ENCODE measurements at regions not wholly inside any gene's neighbourhood (a gene's known extent, or its start where the extent isn't known, plus 50 kb on each side); places are given as distances from the start of the nearest gene placed in this dataset.
"Not testable (repeated sequence)": the region's sequence is repeated elsewhere in the genome, so short reads cannot be mapped to it uniquely, and the experiment has no call there.

DNA sequence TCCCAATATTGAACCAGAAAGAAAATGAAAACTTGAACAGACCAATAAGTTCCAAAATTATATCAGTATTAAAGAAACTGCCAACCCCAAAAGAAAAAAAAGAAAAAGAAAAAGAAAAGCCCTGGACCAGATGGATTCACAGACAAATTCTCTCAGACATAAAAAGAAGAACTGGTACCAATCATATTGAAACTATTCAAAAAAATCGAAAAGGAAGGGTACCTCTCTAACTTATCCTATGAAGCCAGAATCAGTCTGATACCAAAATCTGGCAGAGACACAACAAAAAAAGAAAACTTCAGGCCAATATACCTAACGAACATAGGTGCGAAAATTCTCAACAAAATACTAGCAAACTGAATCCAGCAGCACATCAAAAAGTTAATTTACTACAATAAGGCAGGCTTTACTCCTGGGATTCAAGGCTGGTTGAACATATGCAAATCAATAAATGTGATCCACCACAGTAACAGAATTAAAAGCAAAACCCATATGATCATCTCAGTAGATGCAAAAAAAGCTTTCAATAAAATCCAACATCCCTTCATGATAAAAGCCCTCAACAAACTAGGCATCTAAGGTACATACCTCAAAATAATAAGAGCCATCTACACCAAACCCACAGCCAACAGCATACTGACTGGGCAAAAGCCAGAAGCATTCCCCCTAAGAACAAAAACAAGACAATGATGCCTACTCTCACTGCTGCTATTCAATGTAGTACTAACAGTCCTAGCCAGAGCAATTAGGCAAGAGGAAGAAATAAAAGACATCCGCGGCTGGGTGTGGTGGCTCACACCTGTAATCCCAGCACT lies 1495.2 kb downstream of the SPATA31A7 start:
- DNase-seq; H3K4me1 Mint-ChIP-seq; H3K36me3 ChIP-seq (ENCODE audit: control insufficient read depth, insufficient read depth, low read length); H3K9me3 Mint-ChIP-seq; H3K4me1 ChIP-seq (ENCODE audit: control insufficient read depth, insufficient read depth, low read length); H3K27me3 Mint-ChIP-seq (ENCODE audit: low read depth in 2 of 2); H3K36me3 Mint-ChIP-seq; intact Hi-C loops (cut with micrococcal nuclease); H3K9me3 ChIP-seq (ENCODE audit: control insufficient read depth, insufficient read depth, low read length); H3K4me3 Mint-ChIP-seq; H3K27ac Mint-ChIP-seq; H3K27ac ChIP-seq (ENCODE audit: low read length); H3K4me3 ChIP-seq (ENCODE audit: low read length); H3K27me3 ChIP-seq (ENCODE audit: control insufficient read depth, insufficient read depth, low read length); ATAC-seq: not testable (repeated sequence)
- WGBS (ENCODE audit: insufficient coverage): no CpG with 5 or more reads among the region's 5 CpGs

DNA sequence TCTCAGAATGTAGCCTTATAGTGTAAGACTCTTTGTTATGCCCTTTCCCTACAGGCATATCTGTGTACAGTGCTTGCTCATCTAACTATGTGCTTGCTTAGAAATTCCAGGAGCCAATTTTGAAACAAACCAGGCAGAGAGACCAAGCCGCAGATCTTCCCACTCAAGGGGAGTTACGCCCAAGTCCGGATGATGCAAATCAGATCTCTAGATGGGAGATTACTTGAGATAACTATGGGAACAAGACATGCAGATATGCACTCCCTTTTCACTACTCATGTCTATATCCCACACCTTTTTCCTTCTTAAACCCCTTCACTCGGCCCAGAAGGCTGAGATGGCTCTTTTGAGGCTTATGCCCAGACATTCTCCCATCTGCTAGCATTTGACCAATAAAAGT lies 1496.5 kb downstream of the SPATA31A7 start:
- H3K27ac Mint-ChIP-seq; DNase-seq; intact Hi-C loops (cut with micrococcal nuclease); H3K4me1 ChIP-seq (ENCODE audit: control insufficient read depth, insufficient read depth, low read length); H3K9me3 ChIP-seq (ENCODE audit: control insufficient read depth, insufficient read depth, low read length); ATAC-seq; H3K4me3 ChIP-seq (ENCODE audit: low read length); H3K36me3 ChIP-seq (ENCODE audit: control insufficient read depth, insufficient read depth, low read length); H3K27ac ChIP-seq (ENCODE audit: low read length); H3K9me3 Mint-ChIP-seq; H3K4me3 Mint-ChIP-seq; H3K27me3 ChIP-seq (ENCODE audit: control insufficient read depth, insufficient read depth, low read length); H3K27me3 Mint-ChIP-seq (ENCODE audit: low read depth in 2 of 2); H3K36me3 Mint-ChIP-seq; H3K4me1 Mint-ChIP-seq: not testable (repeated sequence)
- no CpG with 5 or more reads among the region's 4 CpGs for WGBS (ENCODE audit: insufficient coverage)

DNA sequence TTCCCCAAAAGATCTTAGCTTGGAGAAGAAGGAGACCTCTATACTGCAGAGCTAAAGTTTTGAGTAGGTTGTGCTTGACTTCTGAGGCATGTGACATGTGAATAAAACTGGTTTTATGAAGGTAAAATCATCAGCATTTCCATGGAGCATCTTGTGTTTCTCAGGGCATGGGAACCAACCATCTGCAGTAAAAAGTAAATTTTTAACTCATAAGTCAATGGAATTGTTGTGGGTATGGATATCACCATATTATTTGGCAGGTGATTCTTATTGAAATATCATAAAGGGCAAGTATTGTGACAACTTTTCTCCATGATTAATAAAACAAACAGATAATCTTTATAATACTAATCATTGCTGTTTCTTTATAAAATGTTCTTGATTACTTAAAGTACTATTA lies 1503.2 kb downstream of the SPATA31A7 start:
- H3K36me3 Mint-ChIP-seq; H3K27ac ChIP-seq (ENCODE audit: low read length); H3K9me3 Mint-ChIP-seq; ATAC-seq; H3K4me3 Mint-ChIP-seq; H3K27me3 ChIP-seq (ENCODE audit: control insufficient read depth, insufficient read depth, low read length); intact Hi-C loops (cut with micrococcal nuclease); DNase-seq; H3K4me3 ChIP-seq (ENCODE audit: low read length); H3K4me1 ChIP-seq (ENCODE audit: control insufficient read depth, insufficient read depth, low read length); H3K27ac Mint-ChIP-seq; H3K27me3 Mint-ChIP-seq (ENCODE audit: low read depth in 2 of 2); H3K9me3 ChIP-seq (ENCODE audit: control insufficient read depth, insufficient read depth, low read length); H3K36me3 ChIP-seq (ENCODE audit: control insufficient read depth, insufficient read depth, low read length); H3K4me1 Mint-ChIP-seq: not testable (repeated sequence)

DNA sequence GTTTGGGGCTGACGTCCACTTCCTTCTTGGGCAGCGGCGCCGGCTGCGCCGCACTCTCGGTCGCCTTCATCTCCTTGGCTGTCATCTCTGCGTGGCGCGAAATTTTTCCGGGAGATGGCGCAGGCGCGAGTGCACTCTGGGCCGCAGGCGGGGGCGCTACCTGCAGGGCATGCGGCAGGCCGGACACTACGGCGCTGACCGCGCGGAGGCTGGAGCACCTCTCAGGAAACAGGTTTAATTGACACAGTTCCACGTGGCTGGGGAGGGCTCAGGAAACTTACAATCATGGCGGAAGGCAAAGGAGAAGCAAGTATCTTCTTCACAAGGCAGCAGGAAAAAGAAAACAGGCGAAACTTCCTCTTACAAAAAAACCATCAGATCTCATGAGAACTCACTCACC lies 1521.5 kb downstream of the SPATA31A7 start:
- H3K27ac ChIP-seq (ENCODE audit: low read length); DNase-seq; H3K4me1 Mint-ChIP-seq; H3K36me3 Mint-ChIP-seq; H3K4me3 ChIP-seq (ENCODE audit: low read length); H3K27me3 Mint-ChIP-seq (ENCODE audit: low read depth in 2 of 2); H3K36me3 ChIP-seq (ENCODE audit: control insufficient read depth, insufficient read depth, low read length); H3K9me3 ChIP-seq (ENCODE audit: control insufficient read depth, insufficient read depth, low read length); H3K27me3 ChIP-seq (ENCODE audit: control insufficient read depth, insufficient read depth, low read length); H3K27ac Mint-ChIP-seq; H3K9me3 Mint-ChIP-seq; H3K4me1 ChIP-seq (ENCODE audit: control insufficient read depth, insufficient read depth, low read length); H3K4me3 Mint-ChIP-seq; ATAC-seq; intact Hi-C loops (cut with micrococcal nuclease): not testable (repeated sequence)
- WGBS (ENCODE audit: insufficient coverage): no CpG with 5 or more reads among the region's 28 CpGs

DNA sequence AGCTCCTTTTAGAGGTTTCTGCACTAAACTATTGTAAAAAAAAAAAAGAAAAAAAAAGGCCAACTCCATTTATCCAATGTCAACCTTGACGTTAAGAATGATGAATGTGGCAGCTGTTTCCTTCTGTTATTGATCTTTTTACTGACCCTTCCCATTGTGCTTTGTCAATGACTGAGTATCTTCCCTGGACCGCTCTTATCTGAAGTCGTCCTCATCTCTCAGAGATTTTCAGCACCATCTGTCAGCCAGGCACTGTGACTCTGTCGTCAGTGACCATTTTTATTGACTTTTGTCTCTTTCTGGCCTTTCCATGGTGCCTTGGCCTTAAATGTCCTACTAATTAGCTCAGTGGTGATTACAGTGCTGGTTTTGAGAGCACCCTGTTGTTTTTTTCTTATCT lies 1535.7 kb downstream of the SPATA31A7 start:
- intact Hi-C loops (cut with micrococcal nuclease); H3K36me3 Mint-ChIP-seq: not testable (repeated sequence)

DNA sequence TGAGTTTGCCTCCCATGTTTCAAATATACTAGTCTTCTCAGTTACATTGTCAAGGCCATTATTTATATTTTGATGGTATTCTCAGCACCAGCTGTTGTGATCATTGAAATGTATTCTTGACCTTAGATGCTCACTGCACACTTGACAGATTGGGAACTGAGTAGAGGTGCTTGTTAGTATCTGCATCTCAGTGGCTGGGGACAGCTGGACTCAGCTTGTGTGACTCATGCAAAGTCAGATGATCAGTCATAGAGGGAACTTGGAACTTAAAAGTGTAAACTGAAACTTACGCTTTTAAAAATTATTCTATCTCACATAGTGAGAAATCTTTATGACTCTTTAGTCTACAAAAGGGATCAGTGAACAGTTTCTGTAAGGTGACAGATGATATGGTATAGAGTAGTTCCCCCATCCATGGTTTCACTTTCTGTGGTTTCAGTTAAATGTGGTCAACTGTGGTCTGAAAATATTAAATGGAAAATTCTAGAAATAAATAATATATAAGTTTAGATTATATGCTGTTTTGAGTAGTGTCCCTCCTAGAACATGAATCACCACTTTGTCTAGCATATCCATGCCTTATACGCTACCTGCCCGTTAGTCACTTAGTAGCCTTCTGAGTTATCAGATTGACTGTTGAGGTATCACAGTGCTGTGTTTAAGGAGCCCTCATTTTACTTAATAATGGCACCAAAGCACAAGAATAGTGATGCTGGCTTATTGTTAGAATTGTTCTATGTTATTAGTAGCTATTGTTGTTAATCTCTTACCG lies 1540.6 kb downstream of the SPATA31A7 start:
- ATAC-seq; intact Hi-C loops (cut with micrococcal nuclease); H3K4me1 ChIP-seq (ENCODE audit: control insufficient read depth, insufficient read depth, low read length); H3K4me1 Mint-ChIP-seq; H3K36me3 ChIP-seq (ENCODE audit: control insufficient read depth, insufficient read depth, low read length); H3K9me3 Mint-ChIP-seq; H3K9me3 ChIP-seq (ENCODE audit: control insufficient read depth, insufficient read depth, low read length); H3K4me3 Mint-ChIP-seq; H3K4me3 ChIP-seq (ENCODE audit: low read length); H3K36me3 Mint-ChIP-seq; H3K27me3 Mint-ChIP-seq (ENCODE audit: low read depth in 2 of 2); H3K27ac Mint-ChIP-seq; DNase-seq; H3K27me3 ChIP-seq (ENCODE audit: control insufficient read depth, insufficient read depth, low read length); H3K27ac ChIP-seq (ENCODE audit: low read length): not testable (repeated sequence)
- WGBS (ENCODE audit: insufficient coverage): no CpG with 5 or more reads among the region's 4 CpGs

More for the DNA sequence above, 1535.7 kb downstream of the SPATA31A7 start:
- no CpG with 5 or more reads among the region's 4 CpGs for WGBS (ENCODE audit: insufficient coverage)
- DNase-seq; ATAC-seq; H3K9me3 Mint-ChIP-seq; H3K27me3 Mint-ChIP-seq (ENCODE audit: low read depth in 2 of 2); H3K4me3 ChIP-seq (ENCODE audit: low read length); H3K4me1 Mint-ChIP-seq; H3K27ac ChIP-seq (ENCODE audit: low read length); H3K27ac Mint-ChIP-seq; H3K4me1 ChIP-seq (ENCODE audit: control insufficient read depth, insufficient read depth, low read length); H3K9me3 ChIP-seq (ENCODE audit: control insufficient read depth, insufficient read depth, low read length); H3K36me3 ChIP-seq (ENCODE audit: control insufficient read depth, insufficient read depth, low read length); H3K27me3 ChIP-seq (ENCODE audit: control insufficient read depth, insufficient read depth, low read length); H3K4me3 Mint-ChIP-seq: not testable (repeated sequence)

DNA sequence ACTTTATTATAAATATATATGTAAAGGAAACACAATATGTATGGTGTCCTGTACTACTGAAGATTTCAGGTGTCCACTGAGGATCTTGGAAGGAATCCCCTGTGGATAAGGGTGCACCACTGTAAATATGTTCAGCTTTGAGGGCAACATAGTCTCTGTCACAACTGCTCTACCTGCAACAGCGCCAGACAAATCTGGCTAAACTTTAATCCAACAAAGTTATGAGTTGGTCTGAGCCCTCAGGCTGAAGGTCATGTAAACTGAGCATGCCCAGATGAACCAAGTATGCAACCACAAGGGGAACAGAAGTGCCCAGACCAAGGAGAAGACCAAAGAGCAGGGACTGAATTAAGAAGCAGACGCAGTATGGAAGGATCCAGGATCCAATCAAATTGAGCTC lies 1541.2 kb downstream of the SPATA31A7 start:
- H3K36me3 ChIP-seq (ENCODE audit: control insufficient read depth, insufficient read depth, low read length); H3K27ac Mint-ChIP-seq; H3K27me3 Mint-ChIP-seq (ENCODE audit: low read depth in 2 of 2); H3K4me1 ChIP-seq (ENCODE audit: control insufficient read depth, insufficient read depth, low read length); H3K9me3 ChIP-seq (ENCODE audit: control insufficient read depth, insufficient read depth, low read length); H3K9me3 Mint-ChIP-seq; DNase-seq; H3K27ac ChIP-seq (ENCODE audit: low read length); H3K27me3 ChIP-seq (ENCODE audit: control insufficient read depth, insufficient read depth, low read length); H3K36me3 Mint-ChIP-seq; intact Hi-C loops (cut with micrococcal nuclease); H3K4me3 Mint-ChIP-seq; ATAC-seq; H3K4me3 ChIP-seq (ENCODE audit: low read length); H3K4me1 Mint-ChIP-seq: not testable (repeated sequence)
- WGBS (ENCODE audit: insufficient coverage): no CpG with 5 or more reads among the region's 2 CpGs
